GM12878 (cell line): ENCODE measurements at regions not wholly inside any gene's neighbourhood (a gene's known extent, or its start where the extent isn't known, plus 50 kb on each side); places are given as distances from the start of the nearest gene placed in this dataset.

Source experiments
- ATAC-seq: fragments of 200-7000 bp; cut with Tn5 transposase; 3 replicates; pipeline ENCODE4 v1.9.1; 2020; ENCODE audit warnings: mild to moderate bottlenecking, moderate library complexity
- BruUV-seq: library from RNA; stranded (reverse); fragments of 400-500 nt; replicated peaks from 2 replicates; lab custom pipeline; 2021; lab: Mats Ljungman, UMichigan
- CTCF ChIA-PET: fragments of 300-600 bp; sonication (Branson Sonifier 250); formaldehyde crosslinking; extraction: SDS; loops from one replicate; lab custom pipeline; 2021; ENCODE audit warnings: inconsistent platforms; lab: Yijun Ruan, JAX
- POLR2A ChIA-PET: fragments of 350-600 bp; formaldehyde crosslinking; extraction: SDS; loops from one replicate; lab custom pipeline; 2021; ENCODE audit warnings: inconsistent platforms; lab: Charles Lee
- RAD21 ChIA-PET: fragments of 300-600 bp; sonication (Branson Sonifier 250); formaldehyde crosslinking; loops from one replicate; lab custom pipeline; 2023; ENCODE audit warnings: antibody characterized with exemption; ENCODE audit not compliant: unreplicated experiment; lab: Charles Lee
- SMC1A ChIA-PET: fragments of 300-600 bp; sonication (Branson Sonifier 250); formaldehyde crosslinking; loops from one replicate; lab custom pipeline; 2023; ENCODE audit not compliant: unreplicated experiment, uncharacterized antibody; lab: Charles Lee
- DNase-seq: peaks from one replicate; pipeline ENCODE4 v3.0.0-alpha.2; 2011; ENCODE audit warnings: low read depth, low spot score
- FAIRE-seq: peaks from 3 replicates; lab custom pipeline; 2011; peaks lifted over from hg19 to GRCh38; lab: Jason Lieb, UNC
- H2AFZ ChIP-seq: 2 replicates; pipeline ENCODE4 v1.6.0; 2011; ENCODE audit warnings: low read depth, low read length, control low read depth; ENCODE audit not compliant: control insufficient read depth
- H3K27ac ChIP-seq: 2 replicates; pipeline ENCODE4 v1.5.1; 2011; ENCODE audit warnings: control low read depth; ENCODE audit not compliant: control insufficient read depth, insufficient read depth
- H3K27me3 ChIP-seq, 2 experiments: replicated peaks in 1 of 2; 2 replicates each; pipeline versions ENCODE4 v1.6.0 to v1.6.1; 2011; ENCODE audit warnings: low read length in 1 of 2; ENCODE audit not compliant: control insufficient read depth in 2 of 2, insufficient read depth in 2 of 2
- H3K36me3 ChIP-seq, 2 experiments: 2 replicates each; pipeline ENCODE4 v1.5.1; 2011; ENCODE audit warnings: low read length in 1 of 2; ENCODE audit not compliant: control insufficient read depth in 2 of 2, insufficient read depth in 2 of 2
- H3K4me1 ChIP-seq: 2 replicates; pipeline ENCODE4 v1.6.1; 2011; ENCODE audit warnings: mild to moderate bottlenecking, low read length, moderate library complexity, mixed read lengths; ENCODE audit not compliant: control insufficient read depth, insufficient read depth
- H3K4me2 ChIP-seq: 2 replicates; pipeline ENCODE4 v1.6.0; 2011; ENCODE audit warnings: control low read depth; ENCODE audit not compliant: control insufficient read depth, insufficient read depth
- H3K4me3 ChIP-seq: fragments of 200-600 bp; sonication (generic); 2 replicates; pipeline ENCODE4 v1.5.1; 2016
- H3K79me2 ChIP-seq: 2 replicates; pipeline ENCODE4 v1.6.0; 2011; ENCODE audit warnings: low read length; ENCODE audit not compliant: control insufficient read depth, insufficient read depth
- H3K9ac ChIP-seq: 2 replicates; pipeline ENCODE4 v1.8.0; 2011; ENCODE audit warnings: low read length, control low read depth, mixed read lengths; ENCODE audit not compliant: control insufficient read depth, insufficient read depth
- H3K9me3 ChIP-seq: replicated peaks from 3 replicates; pipeline ENCODE4 v1.5.1; 2011; ENCODE audit warnings: mild to moderate bottlenecking, low read length; ENCODE audit not compliant: control insufficient read depth, insufficient read depth
- H4K20me1 ChIP-seq: 2 replicates; pipeline ENCODE4 v1.6.0; 2011; ENCODE audit not compliant: control insufficient read depth, insufficient read depth
- EED ChIP-seq: sonication (generic); IDR thresholded peaks from 2 replicates; pipeline ENCODE4 v1.6.1; 2016; ENCODE audit warnings: antibody characterized with exemption, low read depth
- GATAD2B ChIP-seq: fragments of 450-650 bp; conservative IDR thresholded peaks from 2 replicates; pipeline ENCODE4 v1.6.1; 2017; ENCODE audit warnings: low read depth, mild to moderate bottlenecking, moderate library complexity
- KLF5 ChIP-seq: fragments of 450-650 bp; IDR thresholded peaks from 2 replicates; pipeline ENCODE4 v1.6.1; 2014; ENCODE audit warnings: mild to moderate bottlenecking; ENCODE audit not compliant: partially characterized antibody
- MXI1 ChIP-seq: fragments of 150-350 bp; IDR thresholded peaks from 2 replicates; pipeline ENCODE4 v1.6.1; 2011; ENCODE audit warnings: low read depth, mild to moderate bottlenecking, inconsistent platforms, low read length, improper control_type of control experiment
- MYC ChIP-seq: IDR thresholded peaks from 2 replicates; pipeline ENCODE4 v1.6.1; 2011; ENCODE audit warnings: mild to moderate bottlenecking, low read length, moderate library complexity, inconsistent platforms; ENCODE audit not compliant: insufficient read depth, insufficient replicate concordance, insufficient read length, severe bottlenecking
- NFIC ChIP-seq: IDR thresholded peaks from 2 replicates; pipeline ENCODE4 v1.6.1; 2012; ENCODE audit warnings: low read depth, mild to moderate bottlenecking, inconsistent platforms, low read length, moderate library complexity
- NFYA ChIP-seq: IDR thresholded peaks from 2 replicates; pipeline ENCODE4 v1.6.1; 2011; ENCODE audit warnings: low read depth, mild to moderate bottlenecking, low read length, improper control_type of control experiment, borderline replicate concordance
- RELA ChIP-seq: fragments of 450-650 bp; IDR thresholded peaks from 2 replicates; pipeline ENCODE4 v1.8.0; 2014; ENCODE audit warnings: borderline replicate concordance; ENCODE audit not compliant: partially characterized antibody
- REST ChIP-seq: IDR thresholded peaks from 2 replicates; pipeline ENCODE4 v1.6.1; 2012; ENCODE audit warnings: mild to moderate bottlenecking, low read depth, low read length
- SIN3A ChIP-seq: IDR thresholded peaks from 2 replicates; pipeline ENCODE4 v1.6.1; 2012; ENCODE audit warnings: low read depth, low read length, improper control_type of control experiment
- STAT1 ChIP-seq: fragments of 450-650 bp; conservative IDR thresholded peaks from 2 replicates; pipeline ENCODE4 v1.6.1; 2014; ENCODE audit warnings: antibody characterized with exemption, mild to moderate bottlenecking
- ZNF24 ChIP-seq: fragments of 450-650 bp; IDR thresholded peaks from 2 replicates; pipeline ENCODE4 v1.6.1; 2017; ENCODE audit warnings: antibody characterized with exemption, mild to moderate bottlenecking
- WGBS: methylation state at CpG from one replicate; pipeline ENCODE4 v1.1.6; 2016; ENCODE audit warnings: low lambda C conversion rate; ENCODE audit not compliant: insufficient replicate concordance, insufficient coverage; ENCODE audit errors: missing lambda C conversion rate; 5-methylcytosine and 5-hydroxymethylcytosine counted together
- in situ Hi-C: fragments of 300-500 bp; cut with MboI; formaldehyde crosslinking; loops from 9 replicates; pipeline ENCODE4 v1.14.3; 2018; ENCODE audit warnings: mixed read lengths
- intact Hi-C: fragments of 100-400 bp; cut with micrococcal nuclease; formaldehyde crosslinking; loops from one replicate; pipeline ENCODE4 v1.14.2; 2022; ENCODE audit not compliant: unreplicated experiment
- TF ChIP-seq, protein P1 (sequence below): fragments of 450-650 bp; IDR thresholded peaks from 2 replicates; pipeline ENCODE4 v1.6.1; 2018; ENCODE audit warnings: mild to moderate bottlenecking, low read depth, moderate library complexity; ENCODE audit not compliant: partially characterized antibody
- TF ChIP-seq, protein P2 (sequence below): IDR thresholded peaks from 2 replicates; pipeline ENCODE4 v1.6.1; 2012; ENCODE audit warnings: low read depth, low read length, improper control_type of control experiment
- TF ChIP-seq, protein P3 (sequence below): fragments of 450-650 bp; IDR thresholded peaks from 2 replicates; pipeline ENCODE4 v1.6.1; 2016; ENCODE audit warnings: mild to moderate bottlenecking

DNA sequence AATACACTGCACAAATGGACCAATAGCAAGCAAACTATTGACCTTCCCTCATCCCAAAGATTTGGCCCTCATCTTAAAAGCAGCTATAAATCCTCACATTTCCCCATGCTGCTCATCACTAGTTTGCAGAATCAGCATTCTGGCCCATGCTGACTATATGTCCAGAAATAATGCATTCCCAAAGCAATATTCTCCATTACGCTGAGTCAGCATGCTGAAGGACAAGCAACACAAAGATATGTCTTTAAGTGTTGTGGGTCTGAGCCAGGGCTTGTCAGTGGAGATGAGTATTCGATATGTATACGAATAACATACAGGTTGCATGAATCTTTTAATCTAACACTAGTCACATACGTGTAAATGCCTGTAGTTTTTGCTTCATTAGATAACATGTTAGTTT is 1045.0 kb upstream of the DDX18 start (continued):
- no peak for TF ChIP-seq ZNF24
- TF ChIP-seq MXI1, result no peak

DNA sequence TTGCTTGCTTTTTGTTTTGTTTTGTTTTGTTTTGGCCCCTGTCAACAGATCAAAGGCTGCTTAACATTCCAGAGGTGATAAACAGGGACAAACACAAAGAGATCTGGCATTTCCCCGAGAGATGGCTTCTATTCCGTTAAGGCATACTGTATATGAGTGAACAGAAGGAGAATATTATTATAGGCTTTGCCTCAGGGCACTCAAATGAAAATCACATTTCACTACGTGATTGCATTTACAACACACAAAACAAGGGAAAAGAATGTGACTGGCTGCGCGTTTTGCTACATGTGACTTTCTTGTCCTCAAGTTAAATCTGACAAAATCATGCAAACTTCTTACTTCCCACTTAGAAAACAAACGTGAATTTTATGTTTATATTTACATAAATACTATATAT is 1037.9 kb upstream of the DDX18 start:
- TF ChIP-seq, protein P1, sequence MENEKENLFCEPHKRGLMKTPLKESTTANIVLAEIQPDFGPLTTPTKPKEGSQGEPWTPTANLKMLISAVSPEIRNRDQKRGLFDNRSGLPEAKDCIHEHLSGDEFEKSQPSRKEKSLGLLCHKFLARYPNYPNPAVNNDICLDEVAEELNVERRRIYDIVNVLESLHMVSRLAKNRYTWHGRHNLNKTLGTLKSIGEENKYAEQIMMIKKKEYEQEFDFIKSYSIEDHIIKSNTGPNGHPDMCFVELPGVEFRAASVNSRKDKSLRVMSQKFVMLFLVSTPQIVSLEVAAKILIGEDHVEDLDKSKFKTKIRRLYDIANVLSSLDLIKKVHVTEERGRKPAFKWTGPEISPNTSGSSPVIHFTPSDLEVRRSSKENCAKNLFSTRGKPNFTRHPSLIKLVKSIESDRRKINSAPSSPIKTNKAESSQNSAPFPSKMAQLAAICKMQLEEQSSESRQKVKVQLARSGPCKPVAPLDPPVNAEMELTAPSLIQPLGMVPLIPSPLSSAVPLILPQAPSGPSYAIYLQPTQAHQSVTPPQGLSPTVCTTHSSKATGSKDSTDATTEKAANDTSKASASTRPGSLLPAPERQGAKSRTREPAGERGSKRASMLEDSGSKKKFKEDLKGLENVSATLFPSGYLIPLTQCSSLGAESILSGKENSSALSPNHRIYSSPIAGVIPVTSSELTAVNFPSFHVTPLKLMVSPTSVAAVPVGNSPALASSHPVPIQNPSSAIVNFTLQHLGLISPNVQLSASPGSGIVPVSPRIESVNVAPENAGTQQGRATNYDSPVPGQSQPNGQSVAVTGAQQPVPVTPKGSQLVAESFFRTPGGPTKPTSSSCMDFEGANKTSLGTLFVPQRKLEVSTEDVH, result no peak
- TF ChIP-seq, protein P2, sequence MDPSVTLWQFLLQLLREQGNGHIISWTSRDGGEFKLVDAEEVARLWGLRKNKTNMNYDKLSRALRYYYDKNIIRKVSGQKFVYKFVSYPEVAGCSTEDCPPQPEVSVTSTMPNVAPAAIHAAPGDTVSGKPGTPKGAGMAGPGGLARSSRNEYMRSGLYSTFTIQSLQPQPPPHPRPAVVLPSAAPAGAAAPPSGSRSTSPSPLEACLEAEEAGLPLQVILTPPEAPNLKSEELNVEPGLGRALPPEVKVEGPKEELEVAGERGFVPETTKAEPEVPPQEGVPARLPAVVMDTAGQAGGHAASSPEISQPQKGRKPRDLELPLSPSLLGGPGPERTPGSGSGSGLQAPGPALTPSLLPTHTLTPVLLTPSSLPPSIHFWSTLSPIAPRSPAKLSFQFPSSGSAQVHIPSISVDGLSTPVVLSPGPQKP, result no peak
- no peak for TF ChIP-seq EED
- TF ChIP-seq RELA, result no peak
- TF ChIP-seq MYC, result no peak
- TF ChIP-seq STAT1, result no peak
- no peak for TF ChIP-seq KLF5
- TF ChIP-seq, protein P3, sequence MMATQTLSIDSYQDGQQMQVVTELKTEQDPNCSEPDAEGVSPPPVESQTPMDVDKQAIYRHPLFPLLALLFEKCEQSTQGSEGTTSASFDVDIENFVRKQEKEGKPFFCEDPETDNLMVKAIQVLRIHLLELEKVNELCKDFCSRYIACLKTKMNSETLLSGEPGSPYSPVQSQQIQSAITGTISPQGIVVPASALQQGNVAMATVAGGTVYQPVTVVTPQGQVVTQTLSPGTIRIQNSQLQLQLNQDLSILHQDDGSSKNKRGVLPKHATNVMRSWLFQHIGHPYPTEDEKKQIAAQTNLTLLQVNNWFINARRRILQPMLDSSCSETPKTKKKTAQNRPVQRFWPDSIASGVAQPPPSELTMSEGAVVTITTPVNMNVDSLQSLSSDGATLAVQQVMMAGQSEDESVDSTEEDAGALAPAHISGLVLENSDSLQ, result no peak
- TF ChIP-seq GATAD2B, result no peak
- TF ChIP-seq REST, result no peak
- TF ChIP-seq SIN3A, result no peak
- TF ChIP-seq NFIC, result no peak
- no peak for TF ChIP-seq NFYA
- CTCF ChIA-PET, result no interaction called here
- BruUV-seq, result no TSS peak

More for the DNA sequence above, 1037.9 kb upstream of the DDX18 start:
- DNase-seq, result no peak
- FAIRE-seq, result no peak
- ChIA-PET POLR2A (no interaction called here), RAD21 (no interaction called here), SMC1A (interaction anchor here (0.8 kb wide), 1 partner anchor 13 kb away, joined by 3 read pairs; no protein-coding TSS in a partner anchor)
- Histone ChIP-seq H3K9me3 (no peaks in the 10 kb centered on the region), H4K20me1 (no peaks in the 10 kb centered on the region), H3K9ac (no peak overlapping the region), H3K27me3 (no peaks in the 10 kb centered on the region), H2AFZ (no peak overlapping the region), H3K36me3 (no peaks in the 10 kb centered on the region), H3K4me3 (no peak overlapping the region), H3K79me2 (no peaks in the 10 kb centered on the region), H3K4me2 (no peak overlapping the region), H3K4me1 (no peaks in the 10 kb centered on the region), H3K27ac (no peak overlapping the region)
- intact Hi-C loops (no loop called here), in situ Hi-C loops (no loop called here)
- ATAC-seq, result no peak
- WGBS, result 36% methylated on average over 6 of the region's 6 CpGs
